GM18499 (cell line): ENCODE measurements at regions not wholly inside any gene's neighbourhood (a gene's known extent, or its start where the extent isn't known, plus 50 kb on each side); places are given as distances from the start of the nearest gene placed in this dataset.

Experiments
- ATAC-seq: cut with Tn5 transposase; IDR thresholded peaks from one replicate; pipeline ENCODE4 v1.9.1; 2021; ENCODE audit warnings: moderate number of reproducible peaks; ENCODE audit not compliant: insufficient read depth, unreplicated experiment

DNA sequence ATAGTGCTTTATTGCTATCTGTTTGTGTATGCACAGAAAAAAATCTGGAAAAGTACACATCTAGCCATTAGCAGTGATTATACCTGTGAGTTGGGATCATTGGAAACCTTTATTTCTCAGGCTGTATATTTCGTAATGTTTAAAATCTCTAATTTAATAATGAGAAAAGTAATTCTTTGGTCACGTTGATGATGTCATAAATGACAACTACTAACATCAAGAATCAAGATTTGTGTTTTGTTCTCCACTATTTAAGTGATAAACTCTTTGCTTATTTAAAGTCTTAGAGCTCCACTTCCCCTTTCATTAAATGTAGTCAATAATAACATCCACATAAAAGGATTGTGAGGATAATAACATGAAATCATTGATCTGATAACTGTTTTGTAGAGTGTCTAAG is 126.2 kb downstream of the TMA16 start:
- ATAC-seq = no peak

DNA sequence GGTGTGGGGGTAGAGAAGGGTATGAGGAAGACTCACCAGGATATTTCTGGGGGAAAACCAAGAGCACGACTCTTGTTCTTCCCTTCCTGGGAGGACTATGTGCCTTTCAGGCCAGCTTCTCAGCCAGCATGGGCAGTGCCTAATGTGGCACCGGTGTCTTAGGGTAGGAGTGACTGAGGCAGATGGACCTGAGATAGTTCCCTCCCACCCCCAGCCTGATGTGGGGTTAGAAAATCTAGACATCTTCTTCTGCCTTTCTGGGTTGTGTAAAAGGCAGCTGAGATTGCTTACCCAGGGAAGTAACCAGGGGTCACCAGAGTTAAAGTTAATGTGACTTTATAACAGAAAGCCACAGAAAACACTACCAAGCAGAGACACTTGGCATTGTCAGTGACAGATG is 127.3 kb downstream of the TMA16 start:
- no peak for ATAC-seq

DNA sequence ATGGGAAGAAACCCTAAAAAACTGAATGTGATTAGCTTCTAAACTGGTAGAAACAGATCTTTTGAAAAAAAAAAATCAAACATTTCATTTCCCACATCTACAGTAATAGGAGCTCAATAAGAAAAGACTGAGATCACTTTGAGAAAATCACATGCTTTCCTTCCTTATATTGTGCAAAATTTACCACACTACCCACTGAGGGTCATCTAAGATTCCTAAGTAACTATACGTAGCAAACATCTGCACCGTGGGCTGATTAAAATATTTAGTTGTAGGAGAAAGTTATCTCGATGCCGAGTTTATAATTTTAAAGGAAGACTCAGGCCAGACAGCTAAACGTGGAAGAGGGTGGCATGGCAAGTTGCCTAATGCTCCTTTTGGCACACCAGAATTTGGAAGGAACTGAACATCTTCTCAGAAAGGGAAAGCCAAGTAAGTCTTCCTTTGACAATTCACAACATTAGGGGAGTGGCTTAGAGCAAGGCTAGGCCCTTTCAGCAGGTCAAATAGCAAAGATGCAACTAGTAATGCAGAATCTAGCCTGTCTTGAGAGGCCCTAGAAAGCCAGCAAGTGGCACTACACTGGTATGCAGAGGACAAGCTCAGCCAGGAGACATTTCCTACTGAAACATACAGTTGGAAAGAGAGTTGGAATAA is 128.0 kb downstream of the TMA16 start:
- ATAC-seq = no peak

DNA sequence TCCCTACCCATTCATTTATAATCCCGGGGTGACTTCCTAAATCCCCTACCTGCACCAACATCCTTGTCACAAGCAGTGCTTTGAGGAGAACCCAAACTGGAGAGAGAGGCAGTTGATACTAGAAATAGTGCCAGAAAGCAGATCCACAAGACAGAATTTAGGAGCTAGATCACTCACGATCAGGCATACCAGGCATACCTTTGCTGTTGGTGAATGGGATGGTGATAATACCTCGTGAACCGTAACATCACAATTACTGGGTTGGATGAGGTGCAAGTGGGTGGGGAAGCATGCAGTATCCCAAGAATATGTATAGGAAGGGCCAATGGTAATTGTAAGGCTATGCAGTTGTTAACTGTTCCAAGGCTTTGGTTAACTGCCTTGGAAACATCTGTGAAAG is 129.3 kb downstream of the TMA16 start:
- ATAC-seq = no peak

DNA sequence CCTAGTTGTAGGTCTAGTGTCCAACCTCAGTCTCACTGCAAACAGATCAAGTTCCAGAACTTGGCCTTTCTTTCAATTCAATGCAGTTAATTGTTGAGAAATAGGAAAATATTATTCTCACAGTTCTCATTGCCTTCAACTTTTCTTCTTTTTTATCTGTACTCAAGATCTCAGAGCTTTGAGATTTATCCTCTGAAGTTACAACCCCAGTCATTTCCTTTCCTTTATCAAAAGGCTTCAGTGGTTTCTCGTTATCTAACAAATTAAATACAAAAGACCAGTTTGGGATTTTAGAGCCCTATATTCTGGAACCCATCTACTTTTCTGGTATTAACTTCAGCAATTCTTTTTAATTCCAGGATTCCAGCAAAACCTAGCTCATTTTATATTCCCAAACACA is 130.2 kb downstream of the TMA16 start:
- no peak for ATAC-seq

GRCh38 chr4:163631288-163631687 is 136.8 kb downstream of the TMA16 start:
- ATAC-seq = no peak

- ATAC-seq = no peak
Observed at GRCh38 chr4:163638909-163639308, 144.4 kb downstream of the TMA16 start.

GRCh38 chr4:163649557-163650091 is 155.1 kb downstream of the TMA16 start:
- no peak for ATAC-seq

- ATAC-seq = no peak
Observed at GRCh38 chr4:163651761-163652160, 157.3 kb downstream of the TMA16 start.

- ATAC-seq = no peak
Observed at GRCh38 chr4:163654621-163655020, 160.1 kb downstream of the TMA16 start.

- ATAC-seq = no peak
Observed at GRCh38 chr4:163660636-163661035, 166.1 kb downstream of the TMA16 start.

GRCh38 chr4:163662768-163663167 is 168.3 kb downstream of the TMA16 start:
- no peak for ATAC-seq

- peak; percentile 82 for ATAC-seq
Observed at GRCh38 chr4:163663454-163664225, 169.2 kb downstream of the TMA16 start.

- ATAC-seq = no peak
Observed at GRCh38 chr4:163665101-163665500, 170.6 kb downstream of the TMA16 start.

- ATAC-seq = no peak
Observed at GRCh38 chr4:163665521-163666331, 171.2 kb downstream of the TMA16 start.

- ATAC-seq = no peak
Observed at GRCh38 chr4:163666332-163666873, 171.9 kb downstream of the TMA16 start.

DNA sequence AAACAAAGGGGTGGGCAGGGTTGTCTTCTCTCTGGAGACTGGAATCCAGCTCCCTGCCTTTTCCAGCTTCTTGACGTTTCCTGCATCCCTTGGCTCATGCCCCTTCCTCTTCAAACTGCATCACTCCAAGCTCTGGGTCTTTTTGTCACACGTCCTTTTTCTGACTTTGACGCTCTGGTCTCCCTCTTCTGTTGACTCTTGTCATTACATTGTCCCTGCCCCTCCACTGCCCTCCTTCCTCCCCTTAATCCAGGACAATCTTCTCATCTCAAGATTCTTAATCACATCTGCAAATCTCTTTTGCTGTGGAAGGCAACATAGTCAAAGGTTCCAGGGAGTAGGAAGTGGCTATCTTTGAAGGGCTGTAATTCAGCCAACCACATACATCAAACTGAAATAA is 178.3 kb downstream of the TMA16 start:
- ATAC-seq = no peak

DNA sequence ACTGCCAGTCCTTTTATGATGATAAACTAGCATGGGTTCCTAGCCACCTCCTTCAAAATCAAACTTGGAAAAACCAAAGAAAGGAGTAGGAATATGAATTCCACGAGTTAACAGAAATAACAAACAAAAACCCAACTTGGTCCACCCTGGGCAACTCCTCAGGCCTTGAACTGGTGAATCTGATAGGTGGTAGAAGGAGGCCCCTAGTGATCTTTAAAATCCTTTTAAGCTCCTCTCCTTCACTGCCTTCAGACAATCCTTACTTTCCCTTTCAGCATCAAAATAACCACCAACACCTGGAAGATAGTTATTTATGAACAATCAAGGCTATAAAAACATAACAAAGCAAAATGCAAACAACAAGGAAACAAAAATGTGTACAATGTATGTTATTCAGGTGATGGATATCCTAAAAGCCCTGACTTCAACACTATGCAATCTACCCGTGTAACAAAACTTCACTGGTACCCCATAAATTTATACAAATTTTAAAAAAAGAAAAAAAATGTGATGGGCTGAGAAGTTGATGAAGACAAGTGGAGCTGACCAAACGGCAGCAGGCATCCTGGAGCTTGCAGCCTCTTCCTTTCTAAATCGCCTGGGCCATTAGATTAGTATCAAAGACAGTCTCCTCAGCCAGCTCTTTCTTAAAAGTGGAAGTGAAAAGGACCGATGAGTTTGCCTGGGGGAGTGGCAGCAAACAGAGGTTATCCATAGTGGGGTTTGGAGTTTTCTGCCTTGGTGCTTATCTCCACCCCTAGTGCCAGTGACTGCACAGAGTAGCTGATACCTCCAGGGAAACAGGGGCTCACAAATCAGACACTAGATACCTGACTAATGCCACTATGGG is 179.6 kb downstream of the TMA16 start:
- no peak for ATAC-seq

DNA sequence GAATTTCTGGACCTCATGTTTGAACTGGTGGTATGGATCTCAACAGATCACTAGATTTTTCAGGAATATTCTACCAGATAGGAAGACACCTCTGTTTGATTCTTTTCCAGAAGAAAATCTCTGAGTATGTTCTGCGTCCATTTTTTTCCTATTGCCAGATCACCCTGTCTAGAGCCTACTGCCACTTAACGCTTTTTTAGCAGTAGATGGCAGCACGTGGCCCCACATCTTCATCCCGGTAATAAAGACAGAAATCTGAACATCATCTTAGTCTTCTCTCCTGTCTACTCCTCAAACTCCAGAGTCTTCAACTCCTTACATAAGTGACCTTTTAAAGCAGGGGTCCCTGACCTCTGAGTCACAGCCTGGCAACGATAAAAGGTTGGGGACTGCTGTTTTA is 184.7 kb downstream of the TMA16 start:
- ATAC-seq = no peak
